ENCODE measurements at regions not wholly inside any gene's neighbourhood (a gene's known extent, or its start where the extent isn't known, plus 50 kb on each side); places are given as distances from the start of the nearest gene placed in this dataset.

GRCh38 chr17:33615861-33616260 is 322.8 kb upstream of the ASIC2 start:
- no peak for TF ChIP-seq NR2C2 (CRISPR knock-in tag; IDR thresholded peaks at IDR 0.05; ENCODE audit: borderline replicate concordance)
- TF ChIP-seq RORA (CRISPR knock-in tag; IDR thresholded peaks at IDR 0.05), result no peak
- no peak for TF ChIP-seq MYNN (CRISPR knock-in tag; IDR thresholded peaks at IDR 0.05; ENCODE audit: low read depth)
- TF ChIP-seq ZNF251 (CRISPR knock-in tag; IDR thresholded peaks at IDR 0.05), result no peak
- TF ChIP-seq ZNF616 (CRISPR knock-in tag; IDR thresholded peaks at IDR 0.05; ENCODE audit: low read depth), result no peak
- TF ChIP-seq FOXJ3 (CRISPR knock-in tag; IDR thresholded peaks at IDR 0.05; ENCODE audit: borderline replicate concordance), result no peak
- no peak for TF ChIP-seq BCL3 (CRISPR knock-in tag; IDR thresholded peaks at IDR 0.05)
- no peak for TF ChIP-seq ZBTB49 (CRISPR knock-in tag; IDR thresholded peaks at IDR 0.05; ENCODE audit: borderline replicate concordance)
- TF ChIP-seq STAT5B (CRISPR knock-in tag; IDR thresholded peaks at IDR 0.05), result no peak
- TF ChIP-seq FOXK2 (IDR thresholded peaks at IDR 0.05), result no peak
- no peak for TF ChIP-seq KDM2A (CRISPR knock-in tag; IDR thresholded peaks at IDR 0.05; ENCODE audit: borderline replicate concordance, low read depth)
- TF ChIP-seq U2AF2 (IDR thresholded peaks at IDR 0.05; ENCODE audit: low read depth, low read length), result no peak

All from HepG2 (cell line).